ENCODE measurements at regions not wholly inside any gene's neighbourhood (a gene's known extent, or its start where the extent isn't known, plus 50 kb on each side); places are given as distances from the start of the nearest gene placed in this dataset.

GRCh38 chr1:31509124-31510072 lies 66.9 kb upstream of the TINAGL1 start:
- Histone ChIP-seq H3K4me1 (peaks cover 0 to 2% (median 0%) of the 10 kb centered on the region in 3 donors), H3K27ac (no peak overlapping the region), H3K36me3 (no peaks in the 10 kb centered on the region), H3K9me3 (no peaks in the 10 kb centered on the region), H3K4me3 (no peak overlapping the region), H3K27me3 (no peaks in the 10 kb centered on the region)
- no peak for FAIRE-seq
- intact Hi-C loops (cut with DNase I) = no loop called here
- WGBS, 2 donors = 87 to 94% methylated on average over 7 of the region's 7 CpGs
- no peak for DNase-seq
- TF ChIP-seq CTCF (IDR thresholded peaks at IDR 0.05) = no peak
- peak in 2 of 4 donors; percentile 33 to 41 for ATAC-seq

- FAIRE-seq = no peak
- intact Hi-C loops (cut with DNase I) = no loop called here
- TF ChIP-seq CTCF (IDR thresholded peaks at IDR 0.05) = no peak
Measured at GRCh38 chr1:31510304-31510703, 66.0 kb upstream of the TINAGL1 start.

GRCh38 chr1:31510853-31511789 lies 65.2 kb upstream of the TINAGL1 start:
- Histone ChIP-seq H3K36me3 (no peaks in the 10 kb centered on the region), H3K4me1 (peaks cover 0 to 2% (median 0%) of the 10 kb centered on the region in 3 donors), H3K27ac (peak overlapping the region in 2 of 4 donors; percentile 44 to 51), H3K9me3 (no peaks in the 10 kb centered on the region), H3K27me3 (no peaks in the 10 kb centered on the region), H3K4me3 (no peak overlapping the region)
- WGBS, 2 donors = 57 to 72% methylated on average over 8 of the region's 8 CpGs
- TF ChIP-seq CTCF (IDR thresholded peaks at IDR 0.05) = no peak
- intact Hi-C loops (cut with DNase I) = no loop called here
- ATAC-seq (peak; percentile 81 to 91 (median 84)), FAIRE-seq (no peak), DNase-seq (peak in 3 of 6 donors; percentile 29 to 61 (median 44))

More at GRCh38 chr1:31510304-31510703, 66.0 kb upstream of the TINAGL1 start:
- Histone ChIP-seq H3K4me1 (peaks cover 0 to 2% (median 0%) of the 10 kb centered on the region in 3 donors), H3K9me3 (no peaks in the 10 kb centered on the region), H3K27me3 (no peaks in the 10 kb centered on the region), H3K4me3 (no peak overlapping the region), H3K27ac (no peak overlapping the region), H3K36me3 (no peaks in the 10 kb centered on the region)
- DNase-seq (no peak), ATAC-seq (no peak)
- WGBS, 2 donors = 82 to 96% methylated on average over 6 of the region's 6 CpGs

GRCh38 chr1:31511848-31512615 lies 64.3 kb upstream of the TINAGL1 start:
- DNase-seq = no peak
- ATAC-seq = peak in 1 of 4 donors; percentile 47
- WGBS, 2 donors = 57 to 60% methylated on average over 8 of the region's 8 CpGs
- H3K4me1 ChIP-seq = peaks cover 0 to 2% (median 0%) of the 10 kb centered on the region in 3 donors
- H3K27ac ChIP-seq = peak overlapping the region in 2 of 4 donors; percentile 28 to 51
- no peaks in the 10 kb centered on the region for H3K36me3 ChIP-seq
- H3K4me3 ChIP-seq = no peak overlapping the region
- H3K27me3 ChIP-seq = no peaks in the 10 kb centered on the region
- TF ChIP-seq CTCF (IDR thresholded peaks at IDR 0.05) = no peak
- H3K9me3 ChIP-seq = no peaks in the 10 kb centered on the region
- FAIRE-seq = no peak
- intact Hi-C loops (cut with DNase I) = no loop called here
